Subcutaneous abdominal adipose tissue (tissue), 5 donors: ENCODE measurements at regions not wholly inside any gene's neighbourhood (a gene's known extent, or its start where the extent isn't known, plus 50 kb on each side); places are given as distances from the start of the nearest gene placed in this dataset.
"Not testable (repeated sequence)": the region's sequence is repeated elsewhere in the genome, so short reads cannot be mapped to it uniquely, and the experiment has no call there.

Experiments used
- H3K27ac ChIP-seq: one replicate; pipeline ENCODE4 v1.7.0; 2013; ENCODE audit warnings: low read depth, mild to moderate bottlenecking, inconsistent platforms, low read length, moderate library complexity
- H3K27me3 ChIP-seq, 5 donors: one replicate each; pipeline ENCODE4 v1.7.0; 2013; ENCODE audit warnings: low read length in 5 of 5, inconsistent platforms in 1 of 5; ENCODE audit not compliant: control insufficient read depth in 5 of 5, insufficient read depth in 4 of 5
- H3K36me3 ChIP-seq, 5 donors: one replicate each; pipeline ENCODE4 v1.7.0; 2013; ENCODE audit warnings: low read length in 5 of 5; ENCODE audit not compliant: control insufficient read depth in 5 of 5, insufficient read depth in 5 of 5
- H3K4me1 ChIP-seq, 5 donors: one replicate each; pipeline ENCODE4 v1.7.0; 2013; ENCODE audit warnings: low read length in 5 of 5, mild to moderate bottlenecking in 3 of 5, moderate library complexity in 1 of 5; ENCODE audit not compliant: control insufficient read depth in 5 of 5, insufficient read depth in 5 of 5
- H3K4me3 ChIP-seq, 5 donors: one replicate each; pipeline ENCODE4 v1.7.0; 2013; ENCODE audit warnings: low read length in 5 of 5, low read depth in 1 of 5
- H3K9ac ChIP-seq, 5 donors: one replicate each; pipeline ENCODE4 v1.7.0; 2013; ENCODE audit warnings: low read length in 5 of 5, mild to moderate bottlenecking in 4 of 5, moderate library complexity in 3 of 5
- H3K9me3 ChIP-seq, 5 donors: one replicate each; pipeline ENCODE4 v1.7.0; 2013; ENCODE audit warnings: low read length in 5 of 5; ENCODE audit not compliant: control insufficient read depth in 5 of 5
- donor health status: healthy.
- donor health status: healthy.
- donor health status: healthy.
- donor health status: healthy.
- donor health status: healthy.

DNA sequence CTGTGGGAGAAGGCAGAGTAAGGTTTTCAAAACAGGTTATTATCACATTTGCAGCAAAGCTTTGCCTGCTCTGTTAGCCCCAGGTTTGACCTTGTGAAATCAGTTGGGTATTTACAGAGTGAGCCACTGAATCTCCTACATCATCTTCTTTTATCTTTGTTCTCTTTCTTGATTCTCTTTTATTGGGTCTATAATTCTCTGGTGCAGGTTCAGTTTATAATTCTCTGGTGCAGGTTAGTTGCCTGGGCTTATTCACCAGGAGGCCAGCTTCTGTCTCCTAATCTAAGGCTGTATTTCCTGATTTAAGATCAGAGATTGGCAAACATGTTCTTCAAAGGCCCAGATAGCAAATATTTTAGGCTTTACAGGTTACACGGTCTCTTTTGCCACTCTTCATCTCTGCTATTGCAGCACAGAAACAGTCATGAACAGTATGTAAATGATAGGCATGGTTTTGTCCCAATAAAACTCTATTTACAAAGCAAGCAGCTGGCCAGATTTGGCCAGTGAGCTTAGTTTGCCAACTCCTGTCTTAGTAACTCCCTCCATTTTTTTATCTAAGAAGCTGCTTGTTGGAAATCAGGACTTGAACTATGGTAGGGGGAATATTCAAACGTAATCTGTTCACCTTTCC lies 205.0 kb upstream of the RIMS1 start:
- H3K9me3 ChIP-seq = no peaks in the 10 kb centered on the region
- no peak overlapping the region for H3K4me3 ChIP-seq
- no peaks in the 10 kb centered on the region for H3K27me3 ChIP-seq
- no peak overlapping the region for H3K9ac ChIP-seq
- no peaks in the 10 kb centered on the region for H3K4me1 ChIP-seq
- H3K36me3 ChIP-seq = no peaks in the 10 kb centered on the region
- no peak overlapping the region for H3K27ac ChIP-seq

DNA sequence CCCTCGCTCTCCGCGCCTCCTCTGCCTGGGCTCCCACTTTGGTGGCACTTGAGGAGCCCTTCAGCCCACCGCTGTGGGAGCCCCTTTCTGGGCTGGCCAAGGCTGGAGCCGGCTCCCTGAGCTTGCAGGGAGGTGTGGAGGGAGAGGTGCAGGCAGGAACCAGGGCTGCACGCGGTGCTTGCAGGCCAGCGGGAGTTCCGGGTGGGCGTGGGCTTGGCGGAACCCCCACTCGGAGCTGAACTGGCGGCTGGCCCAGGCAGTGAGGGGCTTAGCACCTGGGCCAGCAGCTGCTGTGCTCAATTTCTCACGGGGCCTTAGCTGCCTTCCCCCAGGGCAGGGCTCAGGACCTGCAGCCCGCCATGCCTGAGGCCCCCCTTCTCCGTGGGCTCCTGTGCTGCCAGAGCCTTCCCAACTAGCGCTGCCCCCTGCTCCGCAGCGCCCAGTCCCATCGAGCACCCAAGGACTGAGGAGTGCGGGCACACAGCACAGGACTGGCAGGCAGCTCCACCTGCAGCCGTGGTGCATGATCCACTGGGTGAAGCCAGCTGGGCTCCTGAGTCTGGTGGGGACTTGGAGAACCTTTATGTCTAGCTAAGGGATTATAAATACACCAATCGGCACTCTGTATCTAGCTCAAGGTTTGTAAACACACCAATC lies 200.2 kb upstream of the RIMS1 start:
- H3K27ac ChIP-seq, H3K4me3 ChIP-seq, H3K4me1 ChIP-seq, H3K36me3 ChIP-seq, H3K27me3 ChIP-seq, H3K9me3 ChIP-seq, H3K9ac ChIP-seq: not testable (repeated sequence)

DNA sequence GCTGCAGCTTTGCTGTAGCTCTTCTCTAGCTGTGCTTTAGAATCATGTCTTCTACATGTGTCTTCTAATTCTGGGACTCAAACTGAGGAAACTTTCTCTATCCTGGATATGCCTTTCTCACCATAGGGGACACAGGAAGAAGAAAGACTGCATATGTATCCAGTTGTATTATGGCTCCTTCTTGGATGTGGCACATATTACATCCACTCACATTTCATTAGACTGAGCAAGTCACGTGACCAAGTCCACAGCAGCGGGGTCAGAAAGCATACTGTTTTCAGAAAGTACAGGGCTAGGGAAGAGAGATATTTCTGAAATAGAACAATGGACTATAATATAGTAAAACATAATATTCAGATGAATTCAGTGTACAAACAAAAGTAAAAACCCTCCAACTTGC lies 187.6 kb upstream of the RIMS1 start:
- H3K4me1 ChIP-seq = no peaks in the 10 kb centered on the region
- no peak overlapping the region for H3K4me3 ChIP-seq

DNA sequence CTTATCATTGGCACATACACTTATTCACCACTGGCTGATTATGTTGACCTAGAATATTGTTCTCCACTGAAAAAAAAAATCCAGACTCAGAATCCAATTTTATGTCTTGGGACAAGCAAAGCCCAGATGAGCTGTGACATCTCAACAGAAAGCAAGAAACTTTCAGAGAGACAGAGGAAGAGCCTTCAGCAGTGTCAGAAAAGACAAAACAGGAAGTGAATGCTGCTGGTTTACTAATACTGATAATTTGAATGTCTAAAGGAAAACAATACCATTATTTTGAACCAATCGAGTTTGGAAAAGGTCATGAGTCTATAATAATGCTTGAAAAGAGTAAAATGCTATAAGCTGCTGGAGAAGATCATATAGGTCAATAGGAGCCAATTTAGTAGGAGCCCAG lies 179.8 kb upstream of the RIMS1 start:
- Histone ChIP-seq H3K4me1 (no peaks in the 10 kb centered on the region), H3K4me3 (no peak overlapping the region), H3K9ac (no peak overlapping the region), H3K9me3 (no peaks in the 10 kb centered on the region), H3K27me3 (no peaks in the 10 kb centered on the region), H3K36me3 (no peaks in the 10 kb centered on the region), H3K27ac (no peak overlapping the region)

More for the DNA sequence above, 187.6 kb upstream of the RIMS1 start:
- no peak overlapping the region for H3K9ac ChIP-seq
- no peak overlapping the region for H3K27ac ChIP-seq
- peaks cover 0 to 7% (median 7%) of the 10 kb centered on the region in 5 donors for H3K9me3 ChIP-seq
- no peaks in the 10 kb centered on the region for H3K27me3 ChIP-seq
- H3K36me3 ChIP-seq = no peaks in the 10 kb centered on the region

DNA sequence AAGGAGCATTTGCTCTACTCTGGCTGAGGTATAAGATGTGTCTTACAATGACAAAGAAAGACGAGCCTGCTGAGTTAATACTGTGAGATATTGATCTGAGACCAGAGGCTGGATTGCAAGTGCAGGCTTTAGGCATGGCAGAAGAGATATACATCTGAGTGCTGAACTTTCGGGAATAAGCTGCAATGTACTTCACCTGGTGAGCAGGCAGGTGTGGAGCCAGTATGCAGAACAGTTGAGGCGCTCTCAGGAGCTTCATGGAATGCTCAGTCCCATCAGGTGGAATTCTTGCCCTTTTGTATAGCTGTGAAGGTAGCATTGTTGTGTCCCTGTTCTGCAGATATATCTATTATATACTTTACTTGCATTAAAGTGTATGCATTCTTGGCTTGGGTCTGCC lies 179.3 kb upstream of the RIMS1 start:
- Histone ChIP-seq H3K27ac (no peak overlapping the region), H3K27me3 (no peaks in the 10 kb centered on the region), H3K4me1 (no peaks in the 10 kb centered on the region), H3K9ac (no peak overlapping the region), H3K4me3 (no peak overlapping the region), H3K9me3 (no peaks in the 10 kb centered on the region), H3K36me3 (no peaks in the 10 kb centered on the region)

DNA sequence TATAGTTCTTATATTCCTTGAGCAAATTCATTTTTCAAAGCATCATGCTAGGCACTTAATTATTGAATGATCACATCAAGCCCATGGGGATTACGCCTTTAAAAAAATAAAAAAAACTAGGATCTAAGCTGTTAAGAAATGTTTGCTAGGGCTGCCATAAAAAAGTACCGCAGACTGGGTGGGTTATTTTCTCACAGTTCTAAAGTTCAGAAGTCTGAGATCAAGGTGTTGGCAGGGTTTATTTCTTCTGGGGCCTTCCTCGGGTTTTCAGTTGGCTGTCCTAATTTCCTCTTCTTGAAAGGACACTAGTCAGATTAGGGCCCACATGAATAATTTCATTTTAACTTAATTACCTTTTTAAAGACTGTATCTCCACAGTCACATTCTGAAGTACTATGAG lies 165.6 kb upstream of the RIMS1 start:
- Histone ChIP-seq H3K4me3 (no peak overlapping the region), H3K27ac (no peak overlapping the region), H3K27me3 (no peaks in the 10 kb centered on the region), H3K4me1 (peaks cover 0 to 3% (median 0%) of the 10 kb centered on the region in 5 donors), H3K9ac (no peak overlapping the region), H3K36me3 (no peaks in the 10 kb centered on the region), H3K9me3 (no peaks in the 10 kb centered on the region)

DNA sequence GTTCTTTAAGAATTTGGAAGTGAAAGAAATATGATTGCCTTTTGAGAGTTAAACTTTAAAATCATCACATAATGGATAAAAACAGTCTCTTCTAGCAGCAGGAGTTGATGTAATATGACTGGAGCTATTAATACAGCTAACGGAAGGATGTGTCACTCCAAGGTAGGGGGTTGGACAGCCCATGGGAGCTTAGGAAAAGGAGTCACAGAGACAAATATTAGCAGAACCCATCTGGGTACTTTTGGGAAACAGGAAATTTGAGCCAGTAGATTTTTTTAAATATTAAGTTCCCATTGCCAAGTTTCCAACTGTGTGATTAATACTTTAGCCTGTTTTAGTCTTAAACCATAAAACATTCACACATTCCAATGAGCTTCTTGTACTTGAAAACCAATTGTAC lies 164.7 kb upstream of the RIMS1 start:
- Histone ChIP-seq H3K27me3 (no peaks in the 10 kb centered on the region), H3K36me3 (no peaks in the 10 kb centered on the region), H3K9me3 (no peaks in the 10 kb centered on the region), H3K4me3 (no peak overlapping the region), H3K4me1 (peaks cover 0 to 3% (median 0%) of the 10 kb centered on the region in 5 donors), H3K9ac (no peak overlapping the region), H3K27ac (no peak overlapping the region)

DNA sequence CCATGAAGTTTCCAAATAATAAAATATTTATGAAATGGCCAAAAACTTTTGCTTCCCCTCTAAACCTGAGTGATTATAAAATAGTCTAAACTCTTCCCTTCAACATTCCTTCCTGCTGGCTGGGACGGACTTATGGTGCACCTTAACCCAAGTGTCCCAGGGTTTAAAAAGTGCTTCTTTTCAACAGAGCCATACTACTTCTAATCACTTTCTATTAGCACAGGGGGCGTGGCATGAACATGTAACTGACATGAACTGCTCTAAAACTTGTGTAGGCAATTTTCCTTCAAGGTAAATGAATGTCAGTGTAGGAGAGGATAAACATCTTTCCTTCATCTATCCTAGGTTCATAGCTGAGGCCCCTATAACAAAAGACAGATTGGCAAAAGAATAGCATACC lies 163.6 kb upstream of the RIMS1 start:
- H3K9ac ChIP-seq = no peak overlapping the region
- peaks cover 0 to 3% (median 0%) of the 10 kb centered on the region in 5 donors for H3K4me1 ChIP-seq

DNA sequence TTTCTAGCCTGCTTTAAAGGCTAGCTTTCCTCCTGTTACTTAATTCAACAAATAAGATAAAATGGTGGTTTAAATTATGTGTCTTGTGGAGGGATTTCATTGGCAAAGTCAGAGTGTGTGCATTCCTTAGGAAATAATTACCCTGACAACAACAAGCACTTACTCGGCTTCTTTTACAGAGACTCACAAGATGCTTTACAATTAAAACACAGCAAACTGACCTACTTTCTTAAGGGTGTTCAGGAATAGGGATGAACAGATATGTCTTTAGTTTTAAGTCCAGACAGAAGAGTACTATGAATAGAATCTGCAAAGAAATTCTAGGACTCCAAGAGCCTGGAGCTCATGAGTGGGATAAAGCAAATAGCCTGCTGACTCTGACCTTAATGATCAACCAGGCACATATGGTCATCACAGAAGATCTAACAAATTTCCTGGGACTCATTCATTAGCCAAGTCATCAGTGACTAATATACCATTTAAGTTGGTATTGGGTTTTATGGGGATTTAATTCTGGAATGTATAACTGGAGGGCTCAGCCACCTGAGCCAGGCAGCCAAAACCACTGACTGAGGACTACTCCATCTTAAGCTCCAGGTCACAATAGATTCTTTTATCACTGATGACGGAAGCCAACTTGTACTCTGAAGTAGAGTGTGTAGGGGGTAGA lies 161.8 kb upstream of the RIMS1 start:
- Histone ChIP-seq H3K27ac (no peak overlapping the region), H3K9me3 (no peaks in the 10 kb centered on the region), H3K9ac (no peak overlapping the region), H3K4me1 (peaks cover 0 to 7% (median 0%) of the 10 kb centered on the region in 5 donors), H3K27me3 (no peaks in the 10 kb centered on the region), H3K4me3 (no peak overlapping the region), H3K36me3 (no peaks in the 10 kb centered on the region)

More for the DNA sequence above, 163.6 kb upstream of the RIMS1 start:
- Histone ChIP-seq H3K27me3 (no peaks in the 10 kb centered on the region), H3K27ac (no peak overlapping the region), H3K4me3 (no peak overlapping the region), H3K36me3 (no peaks in the 10 kb centered on the region), H3K9me3 (no peaks in the 10 kb centered on the region)

DNA sequence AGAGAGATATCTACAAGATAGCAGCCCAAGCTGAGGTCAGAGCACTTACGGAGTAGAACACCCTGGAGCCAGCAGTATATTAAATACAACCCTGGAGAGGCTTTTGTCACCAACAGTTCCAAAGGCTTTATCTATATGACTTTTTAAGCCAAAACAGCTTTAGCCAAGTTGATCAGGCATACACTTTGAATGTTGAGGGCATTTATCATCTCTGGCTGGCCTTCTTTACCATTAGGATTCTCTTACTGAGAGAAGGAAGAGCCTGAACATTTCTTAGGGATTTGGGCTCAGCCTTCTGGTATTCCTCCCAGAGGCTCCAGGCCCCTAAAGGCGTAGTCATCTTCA lies 161.3 kb upstream of the RIMS1 start:
- no peaks in the 10 kb centered on the region for H3K36me3 ChIP-seq
- H3K27me3 ChIP-seq = no peaks in the 10 kb centered on the region
- H3K9ac ChIP-seq = no peak overlapping the region
- peaks cover 0 to 10% (median 0%) of the 10 kb centered on the region in 5 donors for H3K4me1 ChIP-seq
- H3K4me3 ChIP-seq = no peak overlapping the region
- H3K27ac ChIP-seq = no peak overlapping the region
- no peaks in the 10 kb centered on the region for H3K9me3 ChIP-seq
